ENCODE measurements at regions not wholly inside any gene's neighbourhood (a gene's known extent, or its start where the extent isn't known, plus 50 kb on each side); places are given as distances from the start of the nearest gene placed in this dataset.

DNA sequence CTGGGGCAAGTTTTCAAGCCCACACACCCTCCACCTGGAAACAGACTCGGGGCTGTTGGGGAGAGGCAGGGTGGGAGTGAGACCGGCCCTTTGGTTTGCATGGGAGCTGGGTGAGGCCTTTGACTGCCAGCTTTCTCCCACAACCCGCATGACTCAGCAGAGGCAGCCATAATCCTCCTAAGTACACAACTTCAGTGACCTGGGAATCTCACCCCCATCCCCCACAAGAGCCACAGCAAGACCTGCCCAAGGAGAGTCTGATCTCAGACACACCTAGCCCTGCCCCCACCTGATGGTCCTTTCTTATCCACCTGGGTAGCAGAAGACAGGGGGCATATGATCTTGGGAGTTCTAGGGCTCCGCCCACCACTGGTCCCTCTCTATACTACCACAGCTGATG lies 1615.4 kb downstream of the EFNB2 start:
- peaks cover 5% of the 10 kb centered on the region; the same call in 1 of the 2 replicates for H3K27me3 Mint-ChIP-seq (ENCODE audit: insufficient read depth)
- H3K36me3 Mint-ChIP-seq (ENCODE audit: low read depth), result peaks cover 5% of the 10 kb centered on the region; the same call in 1 of the 2 replicates
- H3K9me3 Mint-ChIP-seq, result peaks cover 40% of the 10 kb centered on the region
- no peak overlapping the region for H3K4me3 Mint-ChIP-seq
- DNase-seq, result no peak
- no peaks in the 10 kb centered on the region for H3K4me1 Mint-ChIP-seq (ENCODE audit: low read depth)
- TF ChIP-seq, protein P1, sequence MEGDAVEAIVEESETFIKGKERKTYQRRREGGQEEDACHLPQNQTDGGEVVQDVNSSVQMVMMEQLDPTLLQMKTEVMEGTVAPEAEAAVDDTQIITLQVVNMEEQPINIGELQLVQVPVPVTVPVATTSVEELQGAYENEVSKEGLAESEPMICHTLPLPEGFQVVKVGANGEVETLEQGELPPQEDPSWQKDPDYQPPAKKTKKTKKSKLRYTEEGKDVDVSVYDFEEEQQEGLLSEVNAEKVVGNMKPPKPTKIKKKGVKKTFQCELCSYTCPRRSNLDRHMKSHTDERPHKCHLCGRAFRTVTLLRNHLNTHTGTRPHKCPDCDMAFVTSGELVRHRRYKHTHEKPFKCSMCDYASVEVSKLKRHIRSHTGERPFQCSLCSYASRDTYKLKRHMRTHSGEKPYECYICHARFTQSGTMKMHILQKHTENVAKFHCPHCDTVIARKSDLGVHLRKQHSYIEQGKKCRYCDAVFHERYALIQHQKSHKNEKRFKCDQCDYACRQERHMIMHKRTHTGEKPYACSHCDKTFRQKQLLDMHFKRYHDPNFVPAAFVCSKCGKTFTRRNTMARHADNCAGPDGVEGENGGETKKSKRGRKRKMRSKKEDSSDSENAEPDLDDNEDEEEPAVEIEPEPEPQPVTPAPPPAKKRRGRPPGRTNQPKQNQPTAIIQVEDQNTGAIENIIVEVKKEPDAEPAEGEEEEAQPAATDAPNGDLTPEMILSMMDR (IDR thresholded peaks at IDR 0.05), result no peak
- H3K27ac Mint-ChIP-seq, result no peak overlapping the region

DNA sequence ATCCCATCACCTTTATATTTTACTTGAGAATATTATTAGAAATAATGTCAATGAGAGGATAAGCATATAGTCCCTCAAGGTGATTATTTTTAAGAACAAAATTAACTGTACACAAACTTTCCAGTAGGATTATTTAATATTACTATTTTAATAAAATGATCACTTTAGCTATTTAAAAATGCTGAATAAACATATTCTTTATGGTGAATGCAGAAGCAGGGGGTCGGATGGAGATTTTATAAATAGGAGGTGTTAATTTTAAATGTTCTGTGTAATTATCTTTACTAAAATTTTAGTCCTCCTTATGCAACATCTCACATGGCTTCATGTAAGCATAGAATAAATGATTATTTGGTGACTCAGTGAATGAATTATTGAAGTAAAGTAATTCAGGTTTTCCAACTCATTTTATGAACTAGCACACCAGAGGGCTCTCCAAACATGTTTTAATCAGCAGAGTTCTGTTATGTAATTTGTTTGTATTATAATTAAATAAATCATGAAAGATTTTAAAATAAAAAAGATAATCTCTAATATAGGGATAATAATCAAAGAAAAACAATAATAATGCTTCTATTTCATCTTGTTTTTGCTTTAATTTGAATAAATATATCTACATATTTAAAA lies 1635.2 kb downstream of the EFNB2 start:
- Mint-ChIP-seq H3K4me3 (no peak overlapping the region), H3K4me1 (ENCODE audit: low read depth) (no peaks in the 10 kb centered on the region)
- DNase-seq, result no peak

DNA sequence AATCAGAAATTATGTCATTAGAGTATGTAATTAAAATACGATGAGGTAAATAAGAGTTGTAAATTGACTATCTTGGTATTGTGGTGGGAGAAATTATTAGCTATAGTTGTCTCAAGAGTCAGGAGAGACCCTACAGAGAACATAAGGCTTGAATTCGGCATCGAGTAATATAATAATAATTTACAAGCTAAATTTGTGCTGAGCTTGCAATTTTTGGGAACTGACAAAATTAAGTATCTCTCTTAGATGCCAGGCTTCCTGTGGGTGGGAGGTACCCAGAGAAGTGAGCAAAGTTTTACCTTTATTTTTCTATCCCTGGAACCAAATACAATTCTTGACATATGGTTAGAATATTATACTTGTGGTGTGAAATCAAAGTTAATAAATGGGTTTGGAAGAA lies 1637.0 kb downstream of the EFNB2 start:
- no peaks in the 10 kb centered on the region for H3K4me1 Mint-ChIP-seq (ENCODE audit: low read depth)
- no peaks in the 10 kb centered on the region for H3K36me3 Mint-ChIP-seq (ENCODE audit: low read depth)
- H3K9me3 Mint-ChIP-seq, result no peaks in the 10 kb centered on the region; the same call in 1 of the 2 replicates
- TF ChIP-seq, protein P1 (IDR thresholded peaks at IDR 0.05), result no peak
- no peaks in the 10 kb centered on the region for H3K27me3 Mint-ChIP-seq (ENCODE audit: insufficient read depth)
- DNase-seq, result no peak
- no peak overlapping the region for H3K27ac Mint-ChIP-seq
- H3K4me3 Mint-ChIP-seq, result no peak overlapping the region

More for the DNA sequence above, 1635.2 kb downstream of the EFNB2 start:
- Mint-ChIP-seq H3K9me3 (peaks cover 4% of the 10 kb centered on the region; the same call in 1 of the 2 replicates), H3K36me3 (ENCODE audit: low read depth) (no peaks in the 10 kb centered on the region), H3K27ac (no peak overlapping the region), H3K27me3 (ENCODE audit: insufficient read depth) (no peaks in the 10 kb centered on the region)
- TF ChIP-seq, protein P1 (IDR thresholded peaks at IDR 0.05), result no peak

DNA sequence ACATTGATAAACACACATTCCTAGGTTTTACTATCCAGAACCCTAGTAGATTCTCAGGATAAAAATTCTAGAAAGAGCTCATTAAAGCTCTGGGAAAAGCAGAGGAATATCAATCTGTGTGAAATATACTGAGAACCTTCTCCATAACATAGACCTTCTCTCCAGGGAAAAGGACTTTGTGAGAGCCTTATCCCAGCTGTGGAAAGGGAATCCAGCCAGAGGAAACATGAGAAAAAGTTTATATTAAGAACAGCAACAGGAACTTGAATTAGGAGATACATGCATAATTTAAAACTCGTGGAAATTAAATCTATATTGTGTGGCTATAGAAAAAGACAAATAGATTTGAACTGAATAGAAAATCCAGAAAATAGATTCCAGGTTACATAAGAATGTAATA lies 1639.9 kb downstream of the EFNB2 start:
- TF ChIP-seq, protein P1 (IDR thresholded peaks at IDR 0.05), result no peak
- peaks cover 6% of the 10 kb centered on the region; the same call in 1 of the 2 replicates for H3K9me3 Mint-ChIP-seq
- no peak overlapping the region for H3K4me3 Mint-ChIP-seq
- H3K27me3 Mint-ChIP-seq (ENCODE audit: insufficient read depth), result peaks cover 1% of the 10 kb centered on the region
- no peaks in the 10 kb centered on the region for H3K4me1 Mint-ChIP-seq (ENCODE audit: low read depth)
- DNase-seq, result no peak
- no peaks in the 10 kb centered on the region for H3K36me3 Mint-ChIP-seq (ENCODE audit: low read depth)
- H3K27ac Mint-ChIP-seq, result no peak overlapping the region

DNA sequence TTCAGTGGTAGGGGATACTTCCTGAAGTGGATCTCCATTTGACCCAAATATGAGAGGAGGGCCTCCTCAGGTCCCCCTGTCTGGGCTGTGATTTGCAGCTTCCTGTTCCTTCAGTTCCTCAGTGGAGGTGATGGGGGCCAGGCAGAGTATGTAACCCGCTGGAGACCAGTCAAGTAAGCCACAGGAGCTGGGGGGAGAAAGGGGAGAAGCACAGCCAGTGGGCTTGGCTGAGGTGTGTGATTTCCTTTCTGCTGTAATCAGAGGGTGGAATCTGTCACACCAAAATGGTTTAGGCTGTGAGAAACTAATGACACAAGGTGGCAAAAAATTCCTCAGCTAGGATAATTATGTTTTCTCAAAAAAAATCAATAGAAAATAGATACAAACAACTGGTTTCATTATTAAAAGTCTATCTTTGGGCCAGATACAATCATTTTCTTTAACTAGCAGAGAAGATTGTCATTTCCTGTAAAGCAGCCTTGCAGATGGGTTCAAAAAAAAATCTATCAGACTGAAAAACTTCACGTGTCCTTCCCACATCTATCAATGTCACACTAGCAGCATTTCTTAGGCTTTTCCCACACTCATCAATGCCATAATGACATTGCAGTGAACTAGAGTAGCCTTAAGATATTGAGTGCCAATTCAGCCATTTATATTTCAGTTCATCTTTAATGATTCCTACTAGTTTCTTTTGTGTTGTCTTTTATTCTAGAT lies 1660.3 kb downstream of the EFNB2 start:
- H3K27me3 Mint-ChIP-seq (ENCODE audit: insufficient read depth), result no peaks in the 10 kb centered on the region; the same call in 1 of the 2 replicates
- TF ChIP-seq, protein P1 (IDR thresholded peaks at IDR 0.05), result no peak
- DNase-seq, result no peak
- H3K9me3 Mint-ChIP-seq, result no peaks in the 10 kb centered on the region; the same call in 1 of the 2 replicates
- no peak overlapping the region for H3K4me3 Mint-ChIP-seq
- H3K36me3 Mint-ChIP-seq (ENCODE audit: low read depth), result no peaks in the 10 kb centered on the region
- H3K27ac Mint-ChIP-seq, result no peak overlapping the region
- no peaks in the 10 kb centered on the region for H3K4me1 Mint-ChIP-seq (ENCODE audit: low read depth)
